ENCODE measurements at regions not wholly inside any gene's neighbourhood (a gene's known extent, or its start where the extent isn't known, plus 50 kb on each side); places are given as distances from the start of the nearest gene placed in this dataset.

- TF ChIP-seq ZFP30 (CRISPR knock-in tag; IDR thresholded peaks at IDR 0.05) (no peak), OSR1 (CRISPR knock-in tag; IDR thresholded peaks at IDR 0.05) (no peak), SNAI2 (CRISPR knock-in tag; IDR thresholded peaks at IDR 0.05) (no peak), ISL1 (CRISPR knock-in tag; IDR thresholded peaks at IDR 0.05) (no peak), TCF4 (CRISPR knock-in tag; IDR thresholded peaks at IDR 0.05; ENCODE audit: borderline replicate concordance) (no peak), CSDC2 (CRISPR knock-in tag; IDR thresholded peaks at IDR 0.05) (no peak), RARB (CRISPR knock-in tag; IDR thresholded peaks at IDR 0.05) (no peak), PPARA (CRISPR knock-in tag; IDR thresholded peaks at IDR 0.05; ENCODE audit: borderline replicate concordance) (no peak), ZFP3 (CRISPR knock-in tag; IDR thresholded peaks at IDR 0.05) (no peak), ZC3H10 (CRISPR knock-in tag; IDR thresholded peaks at IDR 0.05) (no peak), GLIS3 (CRISPR knock-in tag; IDR thresholded peaks at IDR 0.05) (no peak)
- TF ChIP-seq, protein P1, sequence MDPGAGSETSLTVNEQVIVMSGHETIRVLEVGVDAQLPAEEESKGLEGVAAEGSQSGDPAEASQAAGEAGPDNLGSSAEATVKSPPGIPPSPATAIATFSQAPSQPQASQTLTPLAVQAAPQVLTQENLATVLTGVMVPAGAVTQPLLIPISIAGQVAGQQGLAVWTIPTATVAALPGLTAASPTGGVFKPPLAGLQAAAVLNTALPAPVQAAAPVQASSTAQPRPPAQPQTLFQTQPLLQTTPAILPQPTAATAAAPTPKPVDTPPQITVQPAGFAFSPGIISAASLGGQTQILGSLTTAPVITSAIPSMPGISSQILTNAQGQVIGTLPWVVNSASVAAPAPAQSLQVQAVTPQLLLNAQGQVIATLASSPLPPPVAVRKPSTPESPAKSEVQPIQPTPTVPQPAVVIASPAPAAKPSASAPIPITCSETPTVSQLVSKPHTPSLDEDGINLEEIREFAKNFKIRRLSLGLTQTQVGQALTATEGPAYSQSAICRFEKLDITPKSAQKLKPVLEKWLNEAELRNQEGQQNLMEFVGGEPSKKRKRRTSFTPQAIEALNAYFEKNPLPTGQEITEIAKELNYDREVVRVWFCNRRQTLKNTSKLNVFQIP (CRISPR knock-in tag; IDR thresholded peaks at IDR 0.05; ENCODE audit: borderline replicate concordance, low read depth): no peak
- TF ChIP-seq, protein P2, sequence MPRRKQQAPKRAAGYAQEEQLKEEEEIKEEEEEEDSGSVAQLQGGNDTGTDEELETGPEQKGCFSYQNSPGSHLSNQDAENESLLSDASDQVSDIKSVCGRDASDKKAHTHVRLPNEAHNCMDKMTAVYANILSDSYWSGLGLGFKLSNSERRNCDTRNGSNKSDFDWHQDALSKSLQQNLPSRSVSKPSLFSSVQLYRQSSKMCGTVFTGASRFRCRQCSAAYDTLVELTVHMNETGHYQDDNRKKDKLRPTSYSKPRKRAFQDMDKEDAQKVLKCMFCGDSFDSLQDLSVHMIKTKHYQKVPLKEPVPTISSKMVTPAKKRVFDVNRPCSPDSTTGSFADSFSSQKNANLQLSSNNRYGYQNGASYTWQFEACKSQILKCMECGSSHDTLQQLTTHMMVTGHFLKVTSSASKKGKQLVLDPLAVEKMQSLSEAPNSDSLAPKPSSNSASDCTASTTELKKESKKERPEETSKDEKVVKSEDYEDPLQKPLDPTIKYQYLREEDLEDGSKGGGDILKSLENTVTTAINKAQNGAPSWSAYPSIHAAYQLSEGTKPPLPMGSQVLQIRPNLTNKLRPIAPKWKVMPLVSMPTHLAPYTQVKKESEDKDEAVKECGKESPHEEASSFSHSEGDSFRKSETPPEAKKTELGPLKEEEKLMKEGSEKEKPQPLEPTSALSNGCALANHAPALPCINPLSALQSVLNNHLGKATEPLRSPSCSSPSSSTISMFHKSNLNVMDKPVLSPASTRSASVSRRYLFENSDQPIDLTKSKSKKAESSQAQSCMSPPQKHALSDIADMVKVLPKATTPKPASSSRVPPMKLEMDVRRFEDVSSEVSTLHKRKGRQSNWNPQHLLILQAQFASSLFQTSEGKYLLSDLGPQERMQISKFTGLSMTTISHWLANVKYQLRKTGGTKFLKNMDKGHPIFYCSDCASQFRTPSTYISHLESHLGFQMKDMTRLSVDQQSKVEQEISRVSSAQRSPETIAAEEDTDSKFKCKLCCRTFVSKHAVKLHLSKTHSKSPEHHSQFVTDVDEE (CRISPR knock-in tag; IDR thresholded peaks at IDR 0.05): no peak
- TF ChIP-seq, protein P3, sequence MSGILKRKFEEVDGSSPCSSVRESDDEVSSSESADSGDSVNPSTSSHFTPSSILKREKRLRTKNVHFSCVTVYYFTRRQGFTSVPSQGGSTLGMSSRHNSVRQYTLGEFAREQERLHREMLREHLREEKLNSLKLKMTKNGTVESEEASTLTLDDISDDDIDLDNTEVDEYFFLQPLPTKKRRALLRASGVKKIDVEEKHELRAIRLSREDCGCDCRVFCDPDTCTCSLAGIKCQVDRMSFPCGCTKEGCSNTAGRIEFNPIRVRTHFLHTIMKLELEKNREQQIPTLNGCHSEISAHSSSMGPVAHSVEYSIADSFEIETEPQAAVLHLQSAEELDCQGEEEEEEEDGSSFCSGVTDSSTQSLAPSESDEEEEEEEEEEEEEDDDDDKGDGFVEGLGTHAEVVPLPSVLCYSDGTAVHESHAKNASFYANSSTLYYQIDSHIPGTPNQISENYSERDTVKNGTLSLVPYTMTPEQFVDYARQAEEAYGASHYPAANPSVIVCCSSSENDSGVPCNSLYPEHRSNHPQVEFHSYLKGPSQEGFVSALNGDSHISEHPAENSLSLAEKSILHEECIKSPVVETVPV (CRISPR knock-in tag; IDR thresholded peaks at IDR 0.05): no peak
These were observed 608.3 kb upstream of the ZP4 start for GRCh38 chr1:238499021-238499420.

Measured in SK-N-SH treated with all-trans-retinoic acid at 6 μM for 48 hours (cell line).